HG03521 (cell line): ENCODE measurements at regions not wholly inside any gene's neighbourhood (a gene's known extent, or its start where the extent isn't known, plus 50 kb on each side); places are given as distances from the start of the nearest gene placed in this dataset.
"Not testable (repeated sequence)": the region's sequence is repeated elsewhere in the genome, so short reads cannot be mapped to it uniquely, and the experiment has no call there.

Source experiments
- ATAC-seq: cut with Tn5 transposase; IDR thresholded peaks from one replicate; pipeline ENCODE4 v1.9.1; 2021; ENCODE audit warnings: mild to moderate bottlenecking, moderate library complexity; ENCODE audit not compliant: unreplicated experiment

GRCh38 chr7:115297656-115298055, 375.8 kb downstream of the MDFIC start:
- ATAC-seq = no peak

GRCh38 chr7:115293628-115294240, 371.8 kb downstream of the MDFIC start:
- no peak for ATAC-seq

GRCh38 chr7:115292381-115292780, 370.5 kb downstream of the MDFIC start:
- ATAC-seq = no peak

- ATAC-seq = no peak
Observed at GRCh38 chr7:115289971-115290370, 368.1 kb downstream of the MDFIC start.

- no peak for ATAC-seq
Observed at GRCh38 chr7:115276791-115277190, 354.9 kb downstream of the MDFIC start.

- ATAC-seq = not testable (repeated sequence)
Observed at GRCh38 chr7:115273855-115274254, 352.0 kb downstream of the MDFIC start.

GRCh38 chr7:115273139-115273772, 351.4 kb downstream of the MDFIC start:
- ATAC-seq = no peak

- ATAC-seq = no peak
Observed at GRCh38 chr7:115271332-115272235, 349.7 kb downstream of the MDFIC start.

GRCh38 chr7:115269486-115269885, 347.6 kb downstream of the MDFIC start:
- no peak for ATAC-seq

- no peak for ATAC-seq
Observed at GRCh38 chr7:115267503-115267902, 345.6 kb downstream of the MDFIC start.

- ATAC-seq = no peak
Observed at GRCh38 chr7:115260381-115260780, 338.5 kb downstream of the MDFIC start.

- no peak for ATAC-seq
Observed at GRCh38 chr7:115252461-115252860, 330.6 kb downstream of the MDFIC start.

- ATAC-seq = no peak
Observed at GRCh38 chr7:115249080-115249479, 327.2 kb downstream of the MDFIC start.

GRCh38 chr7:115241151-115241550, 319.3 kb downstream of the MDFIC start:
- ATAC-seq = no peak

GRCh38 chr7:115240242-115240641, 318.3 kb downstream of the MDFIC start:
- no peak for ATAC-seq

- ATAC-seq = no peak
Observed at GRCh38 chr7:115235075-115235474, 313.2 kb downstream of the MDFIC start.

- no peak for ATAC-seq
Observed at GRCh38 chr7:115233809-115234208, 311.9 kb downstream of the MDFIC start.

GRCh38 chr7:115232041-115232440, 310.1 kb downstream of the MDFIC start:
- ATAC-seq = no peak

GRCh38 chr7:115230882-115231571, 309.1 kb downstream of the MDFIC start:
- peak; percentile 64 for ATAC-seq

GRCh38 chr7:115229401-115230105, 307.7 kb downstream of the MDFIC start:
- ATAC-seq = no peak
